Calu3 (cell line): ENCODE measurements at regions not wholly inside any gene's neighbourhood (a gene's known extent, or its start where the extent isn't known, plus 50 kb on each side); places are given as distances from the start of the nearest gene placed in this dataset.

Source experiments
- BruUV-seq: library from RNA; stranded (reverse); fragments of 400-500 nt; replicated peaks from 2 replicates; lab custom pipeline; 2021; lab: Mats Ljungman, UMichigan
- CTCF ChIA-PET: fragments of 300-600 bp; sonication (Branson Sonifier 250); formaldehyde crosslinking; loops from one replicate; lab custom pipeline; 2022; ENCODE audit warnings: antibody characterized with exemption; lab: Charles Lee
- DNase-seq: peaks from one replicate; pipeline ENCODE4 v3.0.0; 2022
- H3K27ac Mint-ChIP-seq: one replicate; pipeline ENCODE4 v1.8.0; 2022; ENCODE audit warnings: mixed read lengths; ENCODE audit not compliant: unreplicated experiment
- H3K27me3 Mint-ChIP-seq: one replicate; pipeline ENCODE4 v1.8.0; 2022; ENCODE audit warnings: mixed read lengths; ENCODE audit not compliant: unreplicated experiment
- H3K36me3 Mint-ChIP-seq: one replicate; pipeline ENCODE4 v1.8.0; 2022; ENCODE audit warnings: mild to moderate bottlenecking, moderate library complexity, mixed read lengths; ENCODE audit not compliant: insufficient read depth, unreplicated experiment
- H3K4me1 Mint-ChIP-seq: one replicate; pipeline ENCODE4 v1.8.0; 2022; ENCODE audit warnings: mild to moderate bottlenecking, low read depth, mixed read lengths; ENCODE audit not compliant: unreplicated experiment
- H3K4me3 Mint-ChIP-seq: one replicate; pipeline ENCODE4 v1.8.0; 2022; ENCODE audit warnings: mild to moderate bottlenecking, low read depth, moderate library complexity, mixed read lengths; ENCODE audit not compliant: unreplicated experiment
- H3K9me3 Mint-ChIP-seq: one replicate; pipeline ENCODE4 v1.8.0; 2022; ENCODE audit warnings: low read depth, mixed read lengths; ENCODE audit not compliant: unreplicated experiment
- CTCF ChIP-seq: fragments of 200-600 bp; IDR thresholded peaks from one replicate; pipeline ENCODE4 v1.8.0; 2022; ENCODE audit warnings: antibody characterized with exemption; ENCODE audit not compliant: unreplicated experiment
- intact Hi-C: fragments of 100-400 bp; cut with micrococcal nuclease; formaldehyde crosslinking; loops from one replicate; pipeline ENCODE4 v1.10.0; 2022; ENCODE audit not compliant: unreplicated experiment

DNA sequence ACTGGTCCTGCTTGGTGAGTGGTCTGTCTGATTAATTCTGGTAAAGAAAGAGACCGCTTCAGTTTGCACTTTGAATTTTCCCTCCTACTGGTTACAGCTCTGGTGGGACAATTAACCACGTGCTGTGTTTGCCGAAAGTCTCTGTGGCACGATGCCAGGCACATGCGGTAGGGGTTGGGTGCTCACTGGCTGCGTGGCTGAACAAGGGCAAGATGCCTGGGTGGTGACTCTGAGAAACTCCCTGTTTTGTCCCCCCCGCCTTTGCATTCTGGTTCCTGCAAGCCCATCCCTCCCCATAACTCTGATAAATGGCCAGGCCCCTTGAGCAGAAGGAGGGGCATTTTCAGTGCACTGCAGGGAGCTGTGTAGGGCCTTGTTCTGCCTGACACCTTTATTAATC lies 206.1 kb downstream of the TFCP2L1 start:
- CTCF ChIA-PET = interaction anchor here (2.4 kb wide), 1 partner anchor 383 kb away, joined by 13 read pairs; no protein-coding TSS in a partner anchor
- Mint-ChIP-seq H3K27me3 (peaks cover 74% of the 10 kb centered on the region), H3K4me3 (no peak overlapping the region), H3K4me1 (no peaks in the 10 kb centered on the region), H3K36me3 (peaks cover 13% of the 10 kb centered on the region), H3K27ac (no peak overlapping the region), H3K9me3 (no peaks in the 10 kb centered on the region)
- no peak for DNase-seq
- TF ChIP-seq CTCF = no peak
- no TSS peak for BruUV-seq
- intact Hi-C loops = loop anchor here (10.0 kb wide), 1 partner anchor 134 kb away; no protein-coding TSS in a partner anchor

- peak; percentile 72 for DNase-seq
- no peak overlapping the region for H3K4me3 Mint-ChIP-seq
- peak; percentile 81 for TF ChIP-seq CTCF
- H3K4me1 Mint-ChIP-seq = no peaks in the 10 kb centered on the region
- peaks cover 81% of the 10 kb centered on the region for H3K27me3 Mint-ChIP-seq
- H3K27ac Mint-ChIP-seq = no peak overlapping the region
- no peaks in the 10 kb centered on the region for H3K9me3 Mint-ChIP-seq
- peaks cover 9% of the 10 kb centered on the region for H3K36me3 Mint-ChIP-seq
- intact Hi-C loops = loop anchor here (1.0 kb wide), 1 partner anchor 385 kb away; no protein-coding TSS in a partner anchor
- CTCF ChIA-PET = interaction anchor here (0.6 to 2.4 kb wide), 14 partner anchors 9 to 400 kb away, joined by 3 to 13 read pairs (median 4); no protein-coding TSS in a partner anchor
- no TSS peak for BruUV-seq
Measured at GRCh38 chr2:121080013-121080772, 204.8 kb downstream of the TFCP2L1 start.

GRCh38 chr2:121081701-121082100 lies 203.3 kb downstream of the TFCP2L1 start:
- H3K4me1 Mint-ChIP-seq = peaks cover 10% of the 10 kb centered on the region
- intact Hi-C loops = no loop called here
- CTCF ChIA-PET = interaction anchor here (0.7 to 2.0 kb wide), 2 partner anchors 46 to 327 kb away, joined by 3 to 4 read pairs; no protein-coding TSS in a partner anchor
- TF ChIP-seq CTCF = no peak
- peaks cover 69% of the 10 kb centered on the region for H3K27me3 Mint-ChIP-seq
- BruUV-seq = no TSS peak
- H3K9me3 Mint-ChIP-seq = no peaks in the 10 kb centered on the region
- no peak overlapping the region for H3K27ac Mint-ChIP-seq
- H3K36me3 Mint-ChIP-seq = peaks cover 5% of the 10 kb centered on the region
- DNase-seq = no peak
- no peak overlapping the region for H3K4me3 Mint-ChIP-seq

DNA sequence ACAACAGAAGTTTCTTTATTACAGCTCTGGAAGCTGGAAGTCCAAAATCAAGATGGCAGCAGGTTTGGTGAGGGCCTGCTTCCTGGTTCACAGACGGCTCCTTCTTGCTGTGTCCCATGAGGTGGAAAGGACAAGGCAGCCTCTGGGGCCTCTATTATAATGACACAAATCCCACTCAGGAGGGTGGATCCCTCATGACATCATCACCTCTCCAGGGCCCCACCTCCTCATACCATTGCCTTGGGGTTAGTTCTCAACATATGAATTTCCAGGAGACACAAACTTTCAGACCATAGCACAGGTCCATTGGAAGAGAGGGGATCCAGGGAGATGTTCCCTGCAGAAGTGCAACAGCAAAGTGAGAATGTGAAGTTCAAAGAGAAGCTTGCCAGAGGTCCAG lies 202.8 kb downstream of the TFCP2L1 start:
- Mint-ChIP-seq H3K27me3 (peaks cover 66% of the 10 kb centered on the region), H3K9me3 (no peaks in the 10 kb centered on the region), H3K4me1 (peaks cover 10% of the 10 kb centered on the region), H3K27ac (no peak overlapping the region), H3K4me3 (no peak overlapping the region), H3K36me3 (peaks cover 5% of the 10 kb centered on the region)
- CTCF ChIA-PET = interaction anchor here (2.0 kb wide), 1 partner anchor 46 kb away, joined by 4 read pairs; no protein-coding TSS in a partner anchor
- no peak for DNase-seq
- intact Hi-C loops = no loop called here
- no TSS peak for BruUV-seq
- no peak for TF ChIP-seq CTCF
